Fibroblast of lung (primary cell): ENCODE measurements at regions not wholly inside any gene's neighbourhood (a gene's known extent, or its start where the extent isn't known, plus 50 kb on each side); places are given as distances from the start of the nearest gene placed in this dataset.

Experiments used
- DNase-seq, 2 donors: peaks; one replicate each; pipeline versions ENCODE4 v3.0.0 to v3.0.0-alpha.2; 2010; ENCODE audit warnings: low read depth in 2 of 2
- H2AFZ ChIP-seq: 2 replicates; pipeline ENCODE4 v1.5.1; 2012; ENCODE audit warnings: low read length, control low read depth, inconsistent platforms
- H3K27ac ChIP-seq: 2 replicates; pipeline ENCODE4 v1.5.1; 2011; ENCODE audit warnings: low read length, control low read depth; ENCODE audit not compliant: insufficient read depth
- H3K27me3 ChIP-seq: 2 replicates; pipeline ENCODE4 v1.5.1; 2011; ENCODE audit warnings: mild to moderate bottlenecking, low read length; ENCODE audit not compliant: control insufficient read depth, insufficient read depth
- H3K36me3 ChIP-seq: 2 replicates; pipeline ENCODE4 v1.5.1; 2011; ENCODE audit warnings: low read length; ENCODE audit not compliant: control insufficient read depth, insufficient read depth
- H3K4me1 ChIP-seq: 2 replicates; pipeline ENCODE4 v1.5.1; 2011; ENCODE audit warnings: low read length; ENCODE audit not compliant: control insufficient read depth, insufficient read depth; ENCODE audit errors: extremely low read depth
- H3K4me2 ChIP-seq: 2 replicates; pipeline ENCODE4 v1.5.1; 2011; ENCODE audit warnings: low read length, control low read depth; ENCODE audit not compliant: insufficient read depth; ENCODE audit errors: extremely low read depth
- H3K4me3 ChIP-seq, 4 experiments: fragments of 200-600 bp in 1 of 4; sonication (generic) in 1 of 4; replicated peaks in 1 of 4; 2 replicates each; pipeline ENCODE4 v1.5.1; 2011 to 2016; ENCODE audit warnings: low read length in 4 of 4, low read depth in 3 of 4, mild to moderate bottlenecking in 3 of 4, control low read depth in 2 of 4, inconsistent platforms in 1 of 4, mixed read lengths in 1 of 4; ENCODE audit not compliant: insufficient read depth in 1 of 4; ENCODE audit errors: control extremely low read depth in 1 of 4
- H3K79me2 ChIP-seq: 2 replicates; pipeline ENCODE4 v1.5.1; 2012; ENCODE audit warnings: mild to moderate bottlenecking, low read length, inconsistent platforms; ENCODE audit not compliant: control insufficient read depth, insufficient read depth
- H3K9ac ChIP-seq: 2 replicates; pipeline ENCODE4 v1.5.1; 2011; ENCODE audit warnings: mild to moderate bottlenecking, low read length, control low read depth; ENCODE audit not compliant: insufficient read depth
- H3K9me3 ChIP-seq: 2 replicates; pipeline ENCODE4 v1.5.1; 2012; ENCODE audit warnings: low read depth, low read length; ENCODE audit not compliant: control insufficient read depth, insufficient read depth
- H4K20me1 ChIP-seq: 2 replicates; pipeline ENCODE4 v1.5.1; 2011; ENCODE audit warnings: low read length; ENCODE audit not compliant: control insufficient read depth, insufficient read depth; ENCODE audit errors: extremely low read depth
- EZH2 ChIP-seq: IDR thresholded peaks from 2 replicates; pipeline ENCODE4 v1.5.1; 2012; ENCODE audit warnings: low read length, control low read depth, mild to moderate bottlenecking; ENCODE audit errors: missing control alignments
- TF ChIP-seq, protein P1 (sequence below), 2 donors: IDR thresholded peaks in 1 of 2; conservative IDR thresholded peaks in 1 of 2; 1 replicate in 1 of 2; 2 replicates in 1 of 2; pipeline ENCODE4 v1.5.1; 2011 to 2012; ENCODE audit warnings: low read length in 2 of 2, control low read depth in 1 of 2, inconsistent platforms in 1 of 2, low read depth in 1 of 2, mild to moderate bottlenecking in 1 of 2

DNA sequence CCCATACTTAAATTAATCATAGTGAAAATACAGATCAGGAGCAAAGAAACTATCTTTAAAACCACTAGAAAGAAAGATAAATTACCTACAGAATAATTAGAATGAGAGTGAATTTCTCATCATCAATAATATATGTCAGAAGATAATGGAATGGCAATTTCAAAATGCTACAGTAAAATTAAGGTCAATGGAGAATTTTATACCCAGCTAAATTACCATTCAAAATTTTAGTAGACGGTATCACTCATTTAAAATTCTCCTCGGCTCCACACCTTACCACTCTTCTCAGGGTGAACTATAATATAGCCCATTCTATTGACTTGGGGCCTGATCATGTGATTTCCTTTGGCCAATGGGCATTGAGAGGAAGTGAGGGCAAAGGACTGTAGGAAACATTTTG is 192.5 kb upstream of the TCERG1L start:
- DNase-seq, result no peak
- Histone ChIP-seq H4K20me1 (no peaks in the 10 kb centered on the region), H3K4me1 (no peaks in the 10 kb centered on the region), H3K9ac (no peak overlapping the region), H3K27me3 (no peaks in the 10 kb centered on the region), H2AFZ (no peak overlapping the region), H3K4me2 (no peak overlapping the region), H3K79me2 (no peaks in the 10 kb centered on the region), H3K27ac (no peak overlapping the region), H3K4me3 (no peak overlapping the region), H3K9me3 (no peaks in the 10 kb centered on the region), H3K36me3 (no peaks in the 10 kb centered on the region)
- TF ChIP-seq EZH2, result no peak
- TF ChIP-seq, protein P1, sequence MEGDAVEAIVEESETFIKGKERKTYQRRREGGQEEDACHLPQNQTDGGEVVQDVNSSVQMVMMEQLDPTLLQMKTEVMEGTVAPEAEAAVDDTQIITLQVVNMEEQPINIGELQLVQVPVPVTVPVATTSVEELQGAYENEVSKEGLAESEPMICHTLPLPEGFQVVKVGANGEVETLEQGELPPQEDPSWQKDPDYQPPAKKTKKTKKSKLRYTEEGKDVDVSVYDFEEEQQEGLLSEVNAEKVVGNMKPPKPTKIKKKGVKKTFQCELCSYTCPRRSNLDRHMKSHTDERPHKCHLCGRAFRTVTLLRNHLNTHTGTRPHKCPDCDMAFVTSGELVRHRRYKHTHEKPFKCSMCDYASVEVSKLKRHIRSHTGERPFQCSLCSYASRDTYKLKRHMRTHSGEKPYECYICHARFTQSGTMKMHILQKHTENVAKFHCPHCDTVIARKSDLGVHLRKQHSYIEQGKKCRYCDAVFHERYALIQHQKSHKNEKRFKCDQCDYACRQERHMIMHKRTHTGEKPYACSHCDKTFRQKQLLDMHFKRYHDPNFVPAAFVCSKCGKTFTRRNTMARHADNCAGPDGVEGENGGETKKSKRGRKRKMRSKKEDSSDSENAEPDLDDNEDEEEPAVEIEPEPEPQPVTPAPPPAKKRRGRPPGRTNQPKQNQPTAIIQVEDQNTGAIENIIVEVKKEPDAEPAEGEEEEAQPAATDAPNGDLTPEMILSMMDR (conservative IDR thresholded peaks at IDR 0.05 in 1 of 2, IDR thresholded peaks at IDR 0.05 in 1 of 2; ENCODE audit: low read depth in 1 of 2, low read length in 2 of 2), result no peak

DNA sequence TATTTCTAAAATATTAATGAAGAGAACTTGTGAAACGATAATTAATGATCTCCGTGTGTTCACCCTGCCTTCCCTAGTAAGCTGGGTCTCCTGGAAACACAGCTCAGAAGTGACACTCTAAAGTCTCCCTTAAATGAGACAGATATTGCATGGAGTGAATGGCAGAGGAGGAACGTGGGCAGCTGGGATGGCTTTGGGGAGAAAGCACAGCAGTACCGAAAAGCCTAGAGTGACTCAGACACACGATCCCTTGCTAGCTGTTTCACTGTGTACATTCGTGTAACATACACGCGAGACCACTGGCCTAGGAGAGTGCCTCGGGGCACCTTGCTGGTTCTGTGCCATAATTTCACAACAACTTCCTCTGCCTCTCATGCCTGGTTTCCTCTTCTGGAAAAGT is 199.9 kb upstream of the TCERG1L start:
- DNase-seq, result no peak
- H3K27ac ChIP-seq, result no peak overlapping the region
- H3K4me3 ChIP-seq, result no peak overlapping the region
- H3K79me2 ChIP-seq, result no peaks in the 10 kb centered on the region
- no peak overlapping the region for H2AFZ ChIP-seq
- no peaks in the 10 kb centered on the region for H4K20me1 ChIP-seq
- no peak overlapping the region for H3K4me2 ChIP-seq
- TF ChIP-seq, protein P1 (conservative IDR thresholded peaks at IDR 0.05 in 1 of 2, IDR thresholded peaks at IDR 0.05 in 1 of 2; ENCODE audit: low read depth in 1 of 2, low read length in 2 of 2), result no peak
- no peak for TF ChIP-seq EZH2
- no peaks in the 10 kb centered on the region for H3K4me1 ChIP-seq
- H3K9me3 ChIP-seq, result no peaks in the 10 kb centered on the region
- no peaks in the 10 kb centered on the region for H3K36me3 ChIP-seq
- no peaks in the 10 kb centered on the region for H3K27me3 ChIP-seq
- no peak overlapping the region for H3K9ac ChIP-seq

DNA sequence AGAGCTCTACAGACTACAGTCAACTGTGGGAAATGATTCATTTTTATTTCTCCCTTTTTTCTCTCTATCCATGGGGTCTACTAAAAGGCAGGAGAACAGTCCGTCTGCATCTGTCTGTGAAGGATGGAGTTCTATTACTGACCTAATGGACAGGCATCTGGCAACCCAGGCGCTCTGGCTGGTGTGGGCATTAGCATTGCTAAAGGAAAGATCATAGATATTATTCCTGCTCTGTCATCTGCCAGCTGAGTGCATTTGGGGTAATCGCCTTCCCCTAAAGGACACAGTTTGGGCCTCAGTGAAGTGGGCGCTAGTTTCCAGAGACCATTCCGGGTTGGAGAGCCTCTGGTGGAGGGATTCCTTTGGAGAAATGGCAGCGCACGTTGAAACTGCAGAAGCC is 201.3 kb upstream of the TCERG1L start:
- H3K36me3 ChIP-seq, result no peaks in the 10 kb centered on the region
- no peak overlapping the region for H3K4me2 ChIP-seq
- H3K9me3 ChIP-seq, result no peaks in the 10 kb centered on the region
- no peak overlapping the region for H3K27ac ChIP-seq
- H3K4me1 ChIP-seq, result no peaks in the 10 kb centered on the region
- no peak overlapping the region for H3K4me3 ChIP-seq
- no peaks in the 10 kb centered on the region for H4K20me1 ChIP-seq
- H3K27me3 ChIP-seq, result no peaks in the 10 kb centered on the region
- DNase-seq, result no peak
- H3K79me2 ChIP-seq, result no peaks in the 10 kb centered on the region
- H2AFZ ChIP-seq, result no peak overlapping the region
- H3K9ac ChIP-seq, result no peak overlapping the region
- TF ChIP-seq, protein P1 (conservative IDR thresholded peaks at IDR 0.05 in 1 of 2, IDR thresholded peaks at IDR 0.05 in 1 of 2; ENCODE audit: low read depth in 1 of 2, low read length in 2 of 2), result no peak
- no peak for TF ChIP-seq EZH2
